HG03354 (cell line): ENCODE measurements at regions not wholly inside any gene's neighbourhood (a gene's known extent, or its start where the extent isn't known, plus 50 kb on each side); places are given as distances from the start of the nearest gene placed in this dataset.
"Not testable (repeated sequence)": the region's sequence is repeated elsewhere in the genome, so short reads cannot be mapped to it uniquely, and the experiment has no call there.

Experiments
- ATAC-seq: cut with Tn5 transposase; IDR thresholded peaks from one replicate; pipeline ENCODE4 v1.9.1; 2021; ENCODE audit warnings: mild to moderate bottlenecking; ENCODE audit not compliant: unreplicated experiment, poor library complexity, severe bottlenecking

GRCh38 chr2:48204750-48205136, 109.7 kb upstream of the FOXN2 start:
- ATAC-seq = no peak

GRCh38 chr2:48205137-48205798, 109.2 kb upstream of the FOXN2 start:
- ATAC-seq = peak; percentile 82

- ATAC-seq = not testable (repeated sequence)
Observed at GRCh38 chr2:48206056-48206656, 108.3 kb upstream of the FOXN2 start.

GRCh38 chr2:48207201-48207641, 107.3 kb upstream of the FOXN2 start:
- no peak for ATAC-seq

- ATAC-seq = no peak
Observed at GRCh38 chr2:48207851-48208250, 106.6 kb upstream of the FOXN2 start.

GRCh38 chr2:48209214-48209885, 105.1 kb upstream of the FOXN2 start:
- no peak for ATAC-seq

- ATAC-seq = no peak
Observed at GRCh38 chr2:48210189-48210588, 104.3 kb upstream of the FOXN2 start.

GRCh38 chr2:48213646-48214045, 100.8 kb upstream of the FOXN2 start:
- ATAC-seq = no peak

- no peak for ATAC-seq
Observed at GRCh38 chr2:48218169-48218568, 96.3 kb upstream of the FOXN2 start.

GRCh38 chr2:48219234-48219554, 95.3 kb upstream of the FOXN2 start:
- no peak for ATAC-seq

- ATAC-seq = no peak
Observed at GRCh38 chr2:48219555-48220436, 94.7 kb upstream of the FOXN2 start.

GRCh38 chr2:48220501-48220900, 94.0 kb upstream of the FOXN2 start:
- ATAC-seq = no peak

GRCh38 chr2:48221846-48222516, 92.5 kb upstream of the FOXN2 start:
- no peak for ATAC-seq

GRCh38 chr2:48227617-48228344, 86.7 kb upstream of the FOXN2 start:
- ATAC-seq = peak; percentile 73

- ATAC-seq = peak; percentile 34
Observed at GRCh38 chr2:48228345-48228684, 86.2 kb upstream of the FOXN2 start.

- no peak for ATAC-seq
Observed at GRCh38 chr2:48229063-48229462, 85.4 kb upstream of the FOXN2 start.

GRCh38 chr2:48230834-48231233, 83.6 kb upstream of the FOXN2 start:
- no peak for ATAC-seq

- ATAC-seq = no peak
Observed at GRCh38 chr2:48232351-48232750, 82.1 kb upstream of the FOXN2 start.

GRCh38 chr2:48233005-48233404, 81.5 kb upstream of the FOXN2 start:
- ATAC-seq = no peak
